ENCODE measurements at regions not wholly inside any gene's neighbourhood (a gene's known extent, or its start where the extent isn't known, plus 50 kb on each side); places are given as distances from the start of the nearest gene placed in this dataset.

DNA sequence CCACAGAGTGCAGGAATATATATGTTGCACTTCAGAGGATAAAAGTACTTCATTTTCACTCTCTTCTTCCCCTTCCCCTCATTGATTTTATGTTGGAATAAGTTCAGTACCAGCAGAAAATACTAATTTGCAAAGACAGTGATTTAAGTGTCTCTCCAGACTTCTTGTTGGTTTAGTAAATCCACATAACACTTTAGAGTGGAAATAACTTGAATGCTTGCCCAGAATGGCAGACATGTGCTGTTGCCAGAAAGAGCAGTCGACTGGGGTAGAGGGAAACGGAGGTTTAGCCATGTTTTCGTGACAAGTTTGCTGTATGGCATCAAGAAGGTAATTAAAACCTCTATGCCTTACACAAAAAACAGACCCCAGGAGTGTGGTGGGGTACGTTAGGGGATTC lies 246.0 kb upstream of the CXCR4 start:
- H3K4me1 Mint-ChIP-seq (ENCODE audit: low read depth): peaks cover 50% of the 10 kb centered on the region
- no peak overlapping the region for H3K27ac Mint-ChIP-seq
- H3K27me3 Mint-ChIP-seq: peaks cover 15% of the 10 kb centered on the region
- H3K4me3 Mint-ChIP-seq: no peak overlapping the region
- peaks cover 6% of the 10 kb centered on the region for H3K36me3 Mint-ChIP-seq (ENCODE audit: low read depth)
- peaks cover 6% of the 10 kb centered on the region for H3K9me3 Mint-ChIP-seq

- H3K27me3 Mint-ChIP-seq: peaks cover 15% of the 10 kb centered on the region
- H3K27ac Mint-ChIP-seq: peak overlapping the region; percentile 31
- H3K4me1 Mint-ChIP-seq (ENCODE audit: low read depth): peaks cover 55% of the 10 kb centered on the region
- H3K4me3 Mint-ChIP-seq: no peak overlapping the region
- H3K9me3 Mint-ChIP-seq: peaks cover 6% of the 10 kb centered on the region
- peaks cover 6% of the 10 kb centered on the region for H3K36me3 Mint-ChIP-seq (ENCODE audit: low read depth)
These were observed 245.5 kb upstream of the CXCR4 start for GRCh38 chr2:136363470-136363869.

GRCh38 chr2:136362676-136363390 lies 244.9 kb upstream of the CXCR4 start:
- Mint-ChIP-seq H3K27ac (peak overlapping the region; percentile 53), H3K4me3 (peak overlapping the region; percentile 6)

GRCh38 chr2:136361521-136361920 lies 243.6 kb upstream of the CXCR4 start:
- H3K9me3 Mint-ChIP-seq: no peaks in the 10 kb centered on the region
- H3K4me1 Mint-ChIP-seq (ENCODE audit: low read depth): peaks cover 62% of the 10 kb centered on the region
- no peaks in the 10 kb centered on the region for H3K36me3 Mint-ChIP-seq (ENCODE audit: low read depth)
- no peak overlapping the region for H3K27ac Mint-ChIP-seq
- H3K4me3 Mint-ChIP-seq: no peak overlapping the region
- H3K27me3 Mint-ChIP-seq: peaks cover 16% of the 10 kb centered on the region

More at GRCh38 chr2:136362676-136363390, 244.9 kb upstream of the CXCR4 start:
- H3K27me3 Mint-ChIP-seq: peaks cover 14% of the 10 kb centered on the region
- peaks cover 61% of the 10 kb centered on the region for H3K4me1 Mint-ChIP-seq (ENCODE audit: low read depth)
- peaks cover 5% of the 10 kb centered on the region for H3K36me3 Mint-ChIP-seq (ENCODE audit: low read depth)
- H3K9me3 Mint-ChIP-seq: peaks cover 5% of the 10 kb centered on the region

DNA sequence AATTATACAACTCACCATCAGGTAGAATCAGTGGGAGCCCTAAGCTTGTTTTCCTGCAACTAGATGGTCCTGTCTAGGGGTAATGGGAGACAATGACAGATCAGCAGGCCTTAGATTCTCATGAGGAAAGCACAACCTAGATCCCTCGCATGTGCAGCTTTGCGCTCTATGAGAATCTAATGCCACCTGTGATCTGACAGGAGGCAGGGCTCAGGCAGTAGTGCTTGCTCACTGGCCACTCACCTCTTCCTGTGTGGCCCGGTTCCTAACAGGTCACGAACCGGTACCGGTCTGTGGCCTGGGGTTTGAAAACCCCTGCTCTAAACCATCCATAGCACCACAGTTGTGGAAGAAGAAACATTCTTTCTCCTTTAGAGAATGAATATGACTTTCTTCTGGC lies 242.8 kb upstream of the CXCR4 start:
- Mint-ChIP-seq H3K4me3 (no peak overlapping the region), H3K4me1 (ENCODE audit: low read depth) (peaks cover 69% of the 10 kb centered on the region), H3K36me3 (ENCODE audit: low read depth) (no peaks in the 10 kb centered on the region), H3K27me3 (peaks cover 16% of the 10 kb centered on the region), H3K27ac (no peak overlapping the region), H3K9me3 (no peaks in the 10 kb centered on the region)

DNA sequence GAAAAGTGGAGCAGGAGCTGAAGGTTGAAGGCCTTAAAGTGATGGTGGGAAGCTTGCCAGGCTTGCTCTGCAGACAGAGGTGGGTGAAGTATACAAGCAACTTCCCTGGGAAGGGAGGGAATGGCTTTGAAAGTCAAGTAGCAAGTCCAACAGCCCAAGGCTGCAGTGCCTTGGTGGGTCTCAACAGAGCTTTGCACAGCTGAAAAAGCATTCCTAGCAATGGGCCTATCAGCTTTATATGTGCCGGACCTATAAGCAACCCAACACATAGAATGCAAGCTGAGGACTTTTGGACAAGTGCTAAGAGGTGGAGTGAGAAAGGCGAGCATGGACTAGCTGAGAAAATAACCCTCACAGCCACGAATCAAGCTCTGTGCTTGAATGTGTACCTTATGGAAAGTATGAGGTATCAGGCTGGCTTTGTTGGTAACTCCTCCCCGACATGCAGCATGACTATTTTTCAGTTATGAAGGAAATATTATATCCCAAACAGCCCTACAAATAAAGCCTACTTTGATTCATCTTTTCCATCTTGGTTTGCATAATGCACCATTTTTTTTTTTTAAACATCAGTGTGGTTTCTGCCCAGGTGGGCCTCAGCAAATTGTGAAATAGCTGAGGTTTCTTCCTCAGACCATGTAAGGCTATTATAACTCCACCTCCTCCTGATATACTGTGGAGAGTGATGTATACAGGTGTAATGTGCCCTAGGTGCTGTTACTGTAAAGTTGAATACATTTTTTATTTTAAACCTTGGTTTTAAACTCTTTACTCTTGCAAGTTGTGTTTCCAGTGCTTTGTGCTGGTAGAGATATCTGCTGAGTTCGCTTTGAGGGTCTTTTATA lies 241.4 kb upstream of the CXCR4 start:
- Mint-ChIP-seq H3K27me3 (peaks cover 11% of the 10 kb centered on the region), H3K27ac (peak overlapping the region; percentile 88), H3K4me1 (ENCODE audit: low read depth) (peaks cover 73% of the 10 kb centered on the region), H3K36me3 (ENCODE audit: low read depth) (no peaks in the 10 kb centered on the region), H3K9me3 (no peaks in the 10 kb centered on the region), H3K4me3 (peak overlapping the region; percentile 65)

GRCh38 chr2:136358576-136358975 lies 240.6 kb upstream of the CXCR4 start:
- Mint-ChIP-seq H3K36me3 (ENCODE audit: low read depth) (no peaks in the 10 kb centered on the region), H3K27ac (peak overlapping the region; percentile 88), H3K9me3 (no peaks in the 10 kb centered on the region), H3K4me3 (no peak overlapping the region), H3K27me3 (peaks cover 6% of the 10 kb centered on the region), H3K4me1 (ENCODE audit: low read depth) (peaks cover 69% of the 10 kb centered on the region)

DNA sequence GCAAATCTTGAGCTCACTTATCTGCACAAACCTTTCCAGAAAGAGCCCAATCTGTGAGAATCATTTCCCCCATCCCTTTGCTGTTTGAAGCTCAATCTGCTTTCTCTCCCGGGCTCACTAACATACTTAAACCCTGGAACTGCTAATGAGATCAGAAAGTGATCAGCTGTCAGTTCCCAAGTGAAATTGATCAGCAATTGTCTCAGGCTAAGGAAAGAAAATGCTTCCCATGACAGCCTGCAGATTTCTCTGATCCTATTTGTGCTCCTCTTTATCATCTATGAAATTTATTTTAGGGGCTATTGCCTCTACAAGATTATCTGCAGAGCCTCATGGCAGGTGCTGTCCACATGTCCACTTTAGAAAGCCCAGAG lies 239.0 kb upstream of the CXCR4 start:
- Mint-ChIP-seq H3K27me3 (peaks cover 6% of the 10 kb centered on the region), H3K27ac (no peak overlapping the region), H3K4me1 (ENCODE audit: low read depth) (peaks cover 53% of the 10 kb centered on the region), H3K4me3 (no peak overlapping the region), H3K9me3 (no peaks in the 10 kb centered on the region), H3K36me3 (ENCODE audit: low read depth) (no peaks in the 10 kb centered on the region)

- no peak overlapping the region for H3K27ac Mint-ChIP-seq
- peaks cover 2% of the 10 kb centered on the region for H3K9me3 Mint-ChIP-seq
- H3K36me3 Mint-ChIP-seq (ENCODE audit: low read depth): no peaks in the 10 kb centered on the region
- peaks cover 53% of the 10 kb centered on the region for H3K4me1 Mint-ChIP-seq (ENCODE audit: low read depth)
- H3K27me3 Mint-ChIP-seq: peaks cover 6% of the 10 kb centered on the region
- H3K4me3 Mint-ChIP-seq: no peak overlapping the region
These were observed 238.4 kb upstream of the CXCR4 start for GRCh38 chr2:136356125-136357006.

GRCh38 chr2:136351684-136352083 lies 233.7 kb upstream of the CXCR4 start:
- peak overlapping the region; percentile 17 for H3K27ac Mint-ChIP-seq
- peaks cover 15% of the 10 kb centered on the region for H3K9me3 Mint-ChIP-seq
- no peak overlapping the region for H3K4me3 Mint-ChIP-seq
- peaks cover 20% of the 10 kb centered on the region for H3K4me1 Mint-ChIP-seq (ENCODE audit: low read depth)
- H3K36me3 Mint-ChIP-seq (ENCODE audit: low read depth): peaks cover 10% of the 10 kb centered on the region
- peaks cover 2% of the 10 kb centered on the region for H3K27me3 Mint-ChIP-seq

GRCh38 chr2:136347981-136348380 lies 230.0 kb upstream of the CXCR4 start:
- H3K27me3 Mint-ChIP-seq: no peaks in the 10 kb centered on the region
- H3K9me3 Mint-ChIP-seq: peaks cover 15% of the 10 kb centered on the region
- peaks cover 8% of the 10 kb centered on the region for H3K4me1 Mint-ChIP-seq (ENCODE audit: low read depth)
- H3K36me3 Mint-ChIP-seq (ENCODE audit: low read depth): peaks cover 10% of the 10 kb centered on the region
- H3K4me3 Mint-ChIP-seq: no peak overlapping the region
- no peak overlapping the region for H3K27ac Mint-ChIP-seq

- no peaks in the 10 kb centered on the region for H3K27me3 Mint-ChIP-seq
- no peaks in the 10 kb centered on the region for H3K9me3 Mint-ChIP-seq
- H3K4me1 Mint-ChIP-seq (ENCODE audit: low read depth): no peaks in the 10 kb centered on the region
- peaks cover 3% of the 10 kb centered on the region for H3K36me3 Mint-ChIP-seq (ENCODE audit: low read depth)
- H3K4me3 Mint-ChIP-seq: no peak overlapping the region
- H3K27ac Mint-ChIP-seq: no peak overlapping the region
These were observed 226.4 kb upstream of the CXCR4 start for GRCh38 chr2:136344339-136344738.

GRCh38 chr2:136342138-136342537 lies 224.2 kb upstream of the CXCR4 start:
- H3K9me3 Mint-ChIP-seq: no peaks in the 10 kb centered on the region
- H3K36me3 Mint-ChIP-seq (ENCODE audit: low read depth): peaks cover 3% of the 10 kb centered on the region
- H3K27me3 Mint-ChIP-seq: no peaks in the 10 kb centered on the region
- H3K27ac Mint-ChIP-seq: no peak overlapping the region
- H3K4me3 Mint-ChIP-seq: no peak overlapping the region
- no peaks in the 10 kb centered on the region for H3K4me1 Mint-ChIP-seq (ENCODE audit: low read depth)

- Mint-ChIP-seq H3K4me1 (ENCODE audit: low read depth) (peaks cover 5% of the 10 kb centered on the region), H3K27me3 (no peaks in the 10 kb centered on the region), H3K9me3 (no peaks in the 10 kb centered on the region), H3K36me3 (ENCODE audit: low read depth) (no peaks in the 10 kb centered on the region), H3K4me3 (no peak overlapping the region), H3K27ac (no peak overlapping the region)
These were observed 217.0 kb upstream of the CXCR4 start for GRCh38 chr2:136334967-136335366.
